ENCODE measurements at regions not wholly inside any gene's neighbourhood (a gene's known extent, or its start where the extent isn't known, plus 50 kb on each side); places are given as distances from the start of the nearest gene placed in this dataset.

DNA sequence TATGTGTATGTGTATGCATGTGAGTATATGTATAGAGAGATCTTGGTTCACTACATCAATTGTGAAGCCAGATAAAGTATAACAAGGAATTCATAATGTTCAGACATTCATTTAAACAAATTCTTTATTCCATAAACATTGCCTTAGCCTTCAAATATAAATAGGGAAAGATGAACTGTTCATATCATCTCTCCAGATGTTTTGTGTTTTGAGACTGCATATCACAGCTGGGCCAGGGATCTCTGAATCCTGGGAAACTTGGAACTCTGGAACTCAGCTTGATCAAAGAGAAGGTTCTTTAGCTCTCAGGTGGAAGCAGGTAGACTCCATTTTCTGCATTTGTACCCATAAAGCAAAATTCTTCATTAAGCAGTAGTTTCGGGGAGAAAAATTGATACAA, 272.6 kb upstream of the ETAA1 start:
- no peak for TF ChIP-seq POLR2A (IDR thresholded peaks at IDR 0.05)
- TF ChIP-seq, protein P1, sequence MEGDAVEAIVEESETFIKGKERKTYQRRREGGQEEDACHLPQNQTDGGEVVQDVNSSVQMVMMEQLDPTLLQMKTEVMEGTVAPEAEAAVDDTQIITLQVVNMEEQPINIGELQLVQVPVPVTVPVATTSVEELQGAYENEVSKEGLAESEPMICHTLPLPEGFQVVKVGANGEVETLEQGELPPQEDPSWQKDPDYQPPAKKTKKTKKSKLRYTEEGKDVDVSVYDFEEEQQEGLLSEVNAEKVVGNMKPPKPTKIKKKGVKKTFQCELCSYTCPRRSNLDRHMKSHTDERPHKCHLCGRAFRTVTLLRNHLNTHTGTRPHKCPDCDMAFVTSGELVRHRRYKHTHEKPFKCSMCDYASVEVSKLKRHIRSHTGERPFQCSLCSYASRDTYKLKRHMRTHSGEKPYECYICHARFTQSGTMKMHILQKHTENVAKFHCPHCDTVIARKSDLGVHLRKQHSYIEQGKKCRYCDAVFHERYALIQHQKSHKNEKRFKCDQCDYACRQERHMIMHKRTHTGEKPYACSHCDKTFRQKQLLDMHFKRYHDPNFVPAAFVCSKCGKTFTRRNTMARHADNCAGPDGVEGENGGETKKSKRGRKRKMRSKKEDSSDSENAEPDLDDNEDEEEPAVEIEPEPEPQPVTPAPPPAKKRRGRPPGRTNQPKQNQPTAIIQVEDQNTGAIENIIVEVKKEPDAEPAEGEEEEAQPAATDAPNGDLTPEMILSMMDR (IDR thresholded peaks at IDR 0.05), result no peak
